Inflammatory macrophage (primary cell): ENCODE measurements at regions not wholly inside any gene's neighbourhood (a gene's known extent, or its start where the extent isn't known, plus 50 kb on each side); places are given as distances from the start of the nearest gene placed in this dataset.
"Not testable (repeated sequence)": the region's sequence is repeated elsewhere in the genome, so short reads cannot be mapped to it uniquely, and the experiment has no call there.

ENCODE experiments used
- DNase-seq, 2 donors: peaks; one replicate each; pipeline ENCODE4 v3.0.0-alpha.2; 2020 to 2022

- no peak for DNase-seq
Measured at GRCh38 chr5:77908787-77909186, 132.6 kb upstream of the TBCA start.

- no peak for DNase-seq
Measured at GRCh38 chr5:77907786-77908185, 131.6 kb upstream of the TBCA start.

- DNase-seq = no peak
Measured at GRCh38 chr5:77906806-77907205, 130.7 kb upstream of the TBCA start.

GRCh38 chr5:77904362-77904761 lies 128.2 kb upstream of the TBCA start:
- no peak for DNase-seq

GRCh38 chr5:77900691-77901090 lies 124.6 kb upstream of the TBCA start:
- no peak for DNase-seq

- no peak for DNase-seq
Measured at GRCh38 chr5:77898385-77898784, 122.2 kb upstream of the TBCA start.

GRCh38 chr5:77896338-77896737 lies 120.2 kb upstream of the TBCA start:
- no peak for DNase-seq

GRCh38 chr5:77894103-77894502 lies 118.0 kb upstream of the TBCA start:
- not testable (repeated sequence) for DNase-seq

- peak; percentile 27 to 68 for DNase-seq
Measured at GRCh38 chr5:77893225-77893860, 117.2 kb upstream of the TBCA start.

- DNase-seq = no peak
Measured at GRCh38 chr5:77892061-77893010, 116.2 kb upstream of the TBCA start.

GRCh38 chr5:77885519-77885918 lies 109.4 kb upstream of the TBCA start:
- DNase-seq = no peak

- DNase-seq = peak; percentile 40 to 64
Measured at GRCh38 chr5:77882670-77883257, 106.6 kb upstream of the TBCA start.

GRCh38 chr5:77881528-77881927 lies 105.4 kb upstream of the TBCA start:
- no peak for DNase-seq

GRCh38 chr5:77877516-77878355 lies 101.6 kb upstream of the TBCA start:
- peak; percentile 51 to 85 for DNase-seq

GRCh38 chr5:77876862-77877502 lies 100.8 kb upstream of the TBCA start:
- peak; percentile 55 to 56 for DNase-seq

- peak; percentile 49 to 89 for DNase-seq
Measured at GRCh38 chr5:77876316-77876715, 100.2 kb upstream of the TBCA start.

GRCh38 chr5:77874691-77875090 lies 98.6 kb upstream of the TBCA start:
- DNase-seq = no peak

- no peak for DNase-seq
Measured at GRCh38 chr5:77873239-77873638, 97.1 kb upstream of the TBCA start.

- no peak for DNase-seq
Measured at GRCh38 chr5:77871946-77872345, 95.8 kb upstream of the TBCA start.

- DNase-seq = no peak
Measured at GRCh38 chr5:77871016-77871415, 94.9 kb upstream of the TBCA start.

GRCh38 chr5:77869116-77869798 lies 93.1 kb upstream of the TBCA start:
- DNase-seq = no peak

- DNase-seq = no peak
Measured at GRCh38 chr5:77867914-77868313, 91.8 kb upstream of the TBCA start.
